Thyroid gland (tissue), 4 donors: ENCODE measurements at regions not wholly inside any gene's neighbourhood (a gene's known extent, or its start where the extent isn't known, plus 50 kb on each side); places are given as distances from the start of the nearest gene placed in this dataset.

Source experiments
- DNase-seq, 2 donors: peaks; one replicate each; pipeline ENCODE4 v3.0.0-alpha.2; 2019
- H3K27ac ChIP-seq, 3 donors: fragments of 200-600 bp; sonication (generic); 1 replicate in 2 of 3; 2 replicates in 1 of 3; pipeline ENCODE4 v1.5.1; 2016 to 2019; ENCODE audit warnings: mild to moderate bottlenecking in 1 of 3, moderate library complexity in 1 of 3
- H3K27me3 ChIP-seq: fragments of 200-600 bp; sonication (generic); one replicate; pipeline ENCODE4 v1.5.1; 2019
- H3K36me3 ChIP-seq, 2 donors: fragments of 200-600 bp; sonication (generic); one replicate each; pipeline ENCODE4 v1.5.1; 2016 to 2019
- H3K4me1 ChIP-seq, 2 donors: fragments of 200-600 bp; sonication (generic); one replicate each; pipeline ENCODE4 v1.5.1; 2017 to 2019
- H3K4me3 ChIP-seq, 3 donors: fragments of 200-600 bp; sonication (generic); replicated peaks in 1 of 3; 1 replicate in 2 of 3; 2 replicates in 1 of 3; pipeline ENCODE4 v1.5.1; 2016; ENCODE audit warnings: mild to moderate bottlenecking in 1 of 3
- H3K9me3 ChIP-seq: fragments of 200-600 bp; sonication (generic); one replicate; pipeline ENCODE4 v1.5.1; 2017
- POLR2A ChIP-seq, 2 donors: fragments of 450-650 bp; IDR thresholded peaks; one replicate each; pipeline ENCODE4 v1.6.1; 2017; ENCODE audit warnings: antibody characterized with exemption in 2 of 2, mild to moderate bottlenecking in 2 of 2, moderate library complexity in 1 of 2
- WGBS, 2 donors: methylation state at CpG; one replicate each; pipeline ENCODE4 v1.1.5; 2017; 5-methylcytosine and 5-hydroxymethylcytosine counted together
- intact Hi-C: fragments of 100-400 bp; cut with DNase I; formaldehyde crosslinking; loops from one replicate; pipeline ENCODE4 v1.15.1; 2023
- TF ChIP-seq, protein P1 (sequence below), 6 experiments: fragments of 200-600 bp in 3 of 6; fragments of 450-650 bp in 3 of 6; sonication (generic) in 3 of 6; IDR thresholded peaks; one replicate each; pipeline ENCODE4 v1.5.1; 2016 to 2019; ENCODE audit warnings: antibody characterized with exemption in 6 of 6, mild to moderate bottlenecking in 2 of 6, inconsistent platforms in 1 of 6, moderate library complexity in 1 of 6

DNA sequence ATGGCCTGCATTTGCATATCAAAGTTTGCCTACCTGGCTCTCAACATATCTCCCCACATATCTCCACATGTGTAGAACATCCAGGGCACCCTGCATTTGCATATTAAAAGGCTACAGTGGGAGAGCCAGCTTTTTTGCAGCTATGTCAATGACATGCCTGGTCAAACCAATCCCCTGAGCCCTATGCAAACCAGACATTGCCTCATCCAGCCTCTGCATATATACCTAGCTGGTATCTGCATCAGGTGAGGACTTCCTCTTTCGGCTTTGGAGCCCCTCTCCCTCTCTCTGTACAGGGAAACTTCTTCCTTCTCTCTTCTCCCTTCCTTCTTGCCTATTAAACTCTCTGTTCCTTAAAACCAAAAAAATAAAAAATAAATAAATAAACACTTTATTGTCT, 142.7 kb upstream of the STEAP4 start:
- Histone ChIP-seq H3K4me1 (no peaks in the 10 kb centered on the region), H3K9me3 (no peaks in the 10 kb centered on the region), H3K36me3 (no peaks in the 10 kb centered on the region), H3K27me3 (no peaks in the 10 kb centered on the region), H3K27ac (no peak overlapping the region), H3K4me3 (no peak overlapping the region)
- 88 to 93% methylated on average over 1 of the region's 1 CpG for WGBS, 2 donors
- intact Hi-C loops, result no loop called here
- no peak for DNase-seq
- no peak for TF ChIP-seq POLR2A (IDR thresholded peaks at IDR 0.05)
- TF ChIP-seq, protein P1, sequence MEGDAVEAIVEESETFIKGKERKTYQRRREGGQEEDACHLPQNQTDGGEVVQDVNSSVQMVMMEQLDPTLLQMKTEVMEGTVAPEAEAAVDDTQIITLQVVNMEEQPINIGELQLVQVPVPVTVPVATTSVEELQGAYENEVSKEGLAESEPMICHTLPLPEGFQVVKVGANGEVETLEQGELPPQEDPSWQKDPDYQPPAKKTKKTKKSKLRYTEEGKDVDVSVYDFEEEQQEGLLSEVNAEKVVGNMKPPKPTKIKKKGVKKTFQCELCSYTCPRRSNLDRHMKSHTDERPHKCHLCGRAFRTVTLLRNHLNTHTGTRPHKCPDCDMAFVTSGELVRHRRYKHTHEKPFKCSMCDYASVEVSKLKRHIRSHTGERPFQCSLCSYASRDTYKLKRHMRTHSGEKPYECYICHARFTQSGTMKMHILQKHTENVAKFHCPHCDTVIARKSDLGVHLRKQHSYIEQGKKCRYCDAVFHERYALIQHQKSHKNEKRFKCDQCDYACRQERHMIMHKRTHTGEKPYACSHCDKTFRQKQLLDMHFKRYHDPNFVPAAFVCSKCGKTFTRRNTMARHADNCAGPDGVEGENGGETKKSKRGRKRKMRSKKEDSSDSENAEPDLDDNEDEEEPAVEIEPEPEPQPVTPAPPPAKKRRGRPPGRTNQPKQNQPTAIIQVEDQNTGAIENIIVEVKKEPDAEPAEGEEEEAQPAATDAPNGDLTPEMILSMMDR (IDR thresholded peaks at IDR 0.05), result no peak

DNA sequence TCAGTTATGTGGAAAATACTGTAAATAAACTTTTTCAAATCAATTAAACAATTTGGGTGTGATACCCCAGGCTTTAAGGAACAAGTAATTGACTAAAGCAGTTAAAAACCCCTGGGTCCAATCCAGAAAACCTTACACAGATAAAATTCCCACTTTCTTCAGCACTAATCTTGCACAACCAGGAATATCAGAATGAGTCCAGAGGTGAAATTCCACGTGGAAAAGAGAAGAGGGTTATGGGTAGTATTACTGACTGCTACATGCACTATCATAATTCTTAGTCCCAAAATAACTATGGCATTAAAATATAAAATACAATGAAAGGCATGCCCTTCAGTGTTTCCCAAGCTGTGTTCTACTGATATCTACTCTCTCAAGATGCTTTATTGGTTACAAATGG, 135.7 kb upstream of the STEAP4 start:
- WGBS, 2 donors, result 77 to 81% methylated on average over 1 of the region's 1 CpG
- TF ChIP-seq POLR2A (IDR thresholded peaks at IDR 0.05), result no peak
- TF ChIP-seq, protein P1 (IDR thresholded peaks at IDR 0.05), result no peak
- DNase-seq, result no peak
- H3K9me3 ChIP-seq, result no peaks in the 10 kb centered on the region
- no peak overlapping the region for H3K27ac ChIP-seq
- H3K4me3 ChIP-seq, result no peak overlapping the region
- no peaks in the 10 kb centered on the region for H3K36me3 ChIP-seq
- no peaks in the 10 kb centered on the region for H3K27me3 ChIP-seq
- intact Hi-C loops, result no loop called here
- no peaks in the 10 kb centered on the region for H3K4me1 ChIP-seq

DNA sequence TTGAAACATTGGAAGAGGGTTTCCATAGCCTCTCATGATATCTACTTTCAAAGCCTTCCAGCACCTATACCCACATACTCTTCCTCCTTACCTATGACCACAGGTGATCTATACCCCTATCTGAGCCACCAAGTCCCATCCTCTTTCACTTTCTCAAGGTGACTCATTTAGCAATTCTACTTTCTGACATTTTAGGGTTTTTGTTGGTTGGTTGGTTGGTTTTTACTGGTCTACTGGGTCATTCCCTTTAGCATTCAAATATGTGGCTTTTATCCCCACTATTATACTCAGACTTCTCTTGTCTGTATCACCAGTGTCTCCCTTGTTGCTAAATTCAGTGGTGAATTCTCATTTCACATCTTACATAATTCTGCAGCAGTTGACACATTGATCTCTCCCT, 130.4 kb upstream of the STEAP4 start:
- no peak overlapping the region for H3K4me3 ChIP-seq
- no peak for DNase-seq
- intact Hi-C loops, result no loop called here
- no peaks in the 10 kb centered on the region for H3K9me3 ChIP-seq
- no peaks in the 10 kb centered on the region for H3K27me3 ChIP-seq
- H3K4me1 ChIP-seq, result no peaks in the 10 kb centered on the region
- no peak overlapping the region for H3K27ac ChIP-seq
- no peaks in the 10 kb centered on the region for H3K36me3 ChIP-seq
- TF ChIP-seq, protein P1 (IDR thresholded peaks at IDR 0.05), result no peak
- no peak for TF ChIP-seq POLR2A (IDR thresholded peaks at IDR 0.05)

DNA sequence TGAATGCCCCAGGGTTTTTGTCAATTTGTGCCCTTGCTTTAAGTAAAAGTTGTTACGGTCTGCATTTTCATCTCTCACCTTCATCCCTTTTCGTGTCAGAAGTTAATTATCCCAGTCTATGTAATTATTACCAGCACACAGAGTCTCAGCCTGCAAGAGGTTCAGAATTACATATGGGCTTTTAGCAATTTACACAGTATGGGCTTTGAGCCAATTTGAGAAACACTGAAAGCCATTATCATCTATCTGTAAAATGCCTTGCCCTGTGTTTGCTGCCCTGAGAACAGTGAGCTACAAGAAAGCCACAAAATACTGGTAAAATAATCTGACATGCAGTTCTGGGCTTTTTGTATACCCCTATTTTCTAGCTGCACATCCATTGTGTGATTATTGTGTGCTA, 125.6 kb upstream of the STEAP4 start:
- TF ChIP-seq, protein P1 (IDR thresholded peaks at IDR 0.05), result no peak
- no peak for TF ChIP-seq POLR2A (IDR thresholded peaks at IDR 0.05)
- no peaks in the 10 kb centered on the region for H3K36me3 ChIP-seq
- H3K4me1 ChIP-seq, result no peaks in the 10 kb centered on the region
- no peak overlapping the region for H3K4me3 ChIP-seq
- intact Hi-C loops, result no loop called here
- no peaks in the 10 kb centered on the region for H3K27me3 ChIP-seq
- H3K9me3 ChIP-seq, result no peaks in the 10 kb centered on the region
- H3K27ac ChIP-seq, result no peak overlapping the region
- no peak for DNase-seq
- whole genome bisulfite sequencing, 2 donors, result 60 to 64% methylated on average over 2 of the region's 2 CpGs

DNA sequence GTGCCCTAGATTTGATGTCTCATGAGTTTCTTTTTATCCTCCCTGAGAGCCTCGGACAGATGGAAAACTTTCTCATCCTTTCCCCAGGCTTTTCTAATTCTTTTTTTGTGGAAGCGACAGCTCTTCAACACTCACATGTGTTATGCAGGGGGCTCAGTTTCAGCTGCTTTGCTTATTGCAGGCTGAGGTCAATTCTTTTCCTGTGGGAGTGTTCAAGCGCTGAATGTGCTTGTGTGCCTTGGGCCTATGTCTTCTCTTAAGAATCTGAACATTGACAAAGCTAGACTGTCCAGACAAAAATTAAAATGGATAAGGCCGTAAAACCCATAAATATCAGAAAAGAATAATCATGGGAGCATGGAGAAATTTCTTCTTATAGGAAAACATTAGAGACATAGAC, 125.2 kb upstream of the STEAP4 start:
- WGBS, 2 donors, result 79 to 86% methylated on average over 4 of the region's 4 CpGs
- intact Hi-C loops, result no loop called here

More for the DNA sequence above, 125.2 kb upstream of the STEAP4 start:
- no peak for DNase-seq
- Histone ChIP-seq H3K4me3 (no peak overlapping the region), H3K4me1 (no peaks in the 10 kb centered on the region), H3K9me3 (no peaks in the 10 kb centered on the region), H3K36me3 (no peaks in the 10 kb centered on the region), H3K27ac (no peak overlapping the region), H3K27me3 (no peaks in the 10 kb centered on the region)
- TF ChIP-seq POLR2A (IDR thresholded peaks at IDR 0.05), result no peak
- TF ChIP-seq, protein P1 (IDR thresholded peaks at IDR 0.05), result no peak
